ENCODE measurements at regions not wholly inside any gene's neighbourhood (a gene's known extent, or its start where the extent isn't known, plus 50 kb on each side); places are given as distances from the start of the nearest gene placed in this dataset.

GRCh38 chr2:145799595-145800108, 1279.7 kb upstream of the ZEB2 start:
- TF ChIP-seq POLR2A (IDR thresholded peaks at IDR 0.05) (no peak), CTCF (IDR thresholded peaks at IDR 0.05) (no peak)

Measured in Peyer's patch (tissue), 4 donors.